ENCODE measurements at regions not wholly inside any gene's neighbourhood (a gene's known extent, or its start where the extent isn't known, plus 50 kb on each side); places are given as distances from the start of the nearest gene placed in this dataset.

DNA sequence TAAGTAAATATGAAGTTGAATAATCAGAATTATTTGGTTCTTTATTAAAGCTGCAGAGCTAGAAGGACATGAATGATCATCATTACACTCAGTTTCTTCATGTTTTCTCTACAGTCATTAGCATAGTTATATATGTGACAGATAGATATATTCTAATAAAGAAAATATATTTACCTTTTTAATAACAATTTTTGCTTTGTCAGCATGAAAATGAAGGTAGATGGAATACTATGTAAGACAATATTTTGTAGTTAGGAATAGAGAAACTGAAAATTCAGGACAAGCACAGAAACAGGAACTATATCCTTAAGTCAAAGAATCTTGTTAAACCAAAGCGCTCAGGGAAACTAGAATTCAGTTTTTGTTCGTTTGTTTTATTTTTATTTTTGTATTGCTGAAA is 649.9 kb upstream of the NRXN1 start:
- Histone ChIP-seq H3K36me3 (ENCODE audit: insufficient read depth in 1 of 2, low read depth in 1 of 2) (no peaks in the 10 kb centered on the region), H3K27me3 (ENCODE audit: insufficient read depth in 3 of 3, low read length in 2 of 3) (no peaks in the 10 kb centered on the region), H3K9me3 (peaks cover under 1% of the 10 kb centered on the region), H3K27ac (no peak overlapping the region), H3K4me1 (no peaks in the 10 kb centered on the region), H3K4me3 (no peak overlapping the region)
- 82 to 92% (median 91%) methylated on average over 2 of the region's 2 CpGs for WGBS, 3 donors
- no peak for DNase-seq
- intact Hi-C loops (cut with DNase I) = no loop called here
- TF ChIP-seq, protein P1, sequence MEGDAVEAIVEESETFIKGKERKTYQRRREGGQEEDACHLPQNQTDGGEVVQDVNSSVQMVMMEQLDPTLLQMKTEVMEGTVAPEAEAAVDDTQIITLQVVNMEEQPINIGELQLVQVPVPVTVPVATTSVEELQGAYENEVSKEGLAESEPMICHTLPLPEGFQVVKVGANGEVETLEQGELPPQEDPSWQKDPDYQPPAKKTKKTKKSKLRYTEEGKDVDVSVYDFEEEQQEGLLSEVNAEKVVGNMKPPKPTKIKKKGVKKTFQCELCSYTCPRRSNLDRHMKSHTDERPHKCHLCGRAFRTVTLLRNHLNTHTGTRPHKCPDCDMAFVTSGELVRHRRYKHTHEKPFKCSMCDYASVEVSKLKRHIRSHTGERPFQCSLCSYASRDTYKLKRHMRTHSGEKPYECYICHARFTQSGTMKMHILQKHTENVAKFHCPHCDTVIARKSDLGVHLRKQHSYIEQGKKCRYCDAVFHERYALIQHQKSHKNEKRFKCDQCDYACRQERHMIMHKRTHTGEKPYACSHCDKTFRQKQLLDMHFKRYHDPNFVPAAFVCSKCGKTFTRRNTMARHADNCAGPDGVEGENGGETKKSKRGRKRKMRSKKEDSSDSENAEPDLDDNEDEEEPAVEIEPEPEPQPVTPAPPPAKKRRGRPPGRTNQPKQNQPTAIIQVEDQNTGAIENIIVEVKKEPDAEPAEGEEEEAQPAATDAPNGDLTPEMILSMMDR (IDR thresholded peaks at IDR 0.05) = no peak
- no peak for ATAC-seq

DNA sequence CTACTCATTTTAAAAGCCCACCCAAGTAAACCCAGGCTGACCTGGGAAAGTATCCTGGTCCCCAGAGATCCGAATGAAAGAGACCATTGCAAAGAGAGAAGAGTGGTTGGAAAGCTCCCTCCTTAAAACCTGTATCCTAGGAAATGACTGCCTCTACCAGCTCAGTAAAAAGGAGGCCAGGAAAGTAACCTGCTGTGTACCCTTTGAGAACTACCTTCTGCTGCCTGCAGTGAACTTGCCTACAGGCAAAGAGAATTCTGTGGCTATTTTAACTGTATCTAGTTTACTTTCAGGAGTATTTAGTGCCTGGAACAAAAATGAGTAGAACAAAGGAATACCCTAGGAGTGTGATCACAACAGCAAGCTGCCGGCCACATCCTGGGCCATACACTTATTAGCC is 641.7 kb upstream of the NRXN1 start:
- no peaks in the 10 kb centered on the region for H3K27me3 ChIP-seq (ENCODE audit: insufficient read depth in 3 of 3, low read length in 2 of 3)
- no peaks in the 10 kb centered on the region for H3K4me1 ChIP-seq
- TF ChIP-seq, protein P1 (IDR thresholded peaks at IDR 0.05) = no peak
- H3K36me3 ChIP-seq (ENCODE audit: insufficient read depth in 1 of 2, low read depth in 1 of 2) = no peaks in the 10 kb centered on the region
- no peak overlapping the region for H3K4me3 ChIP-seq
- H3K27ac ChIP-seq = no peak overlapping the region
- intact Hi-C loops (cut with DNase I) = no loop called here
- ATAC-seq (no peak), DNase-seq (no peak)
- WGBS, 3 donors = 16 to 30% (median 19%) methylated on average over 2 of the region's 2 CpGs
- no peaks in the 10 kb centered on the region for H3K9me3 ChIP-seq

DNA sequence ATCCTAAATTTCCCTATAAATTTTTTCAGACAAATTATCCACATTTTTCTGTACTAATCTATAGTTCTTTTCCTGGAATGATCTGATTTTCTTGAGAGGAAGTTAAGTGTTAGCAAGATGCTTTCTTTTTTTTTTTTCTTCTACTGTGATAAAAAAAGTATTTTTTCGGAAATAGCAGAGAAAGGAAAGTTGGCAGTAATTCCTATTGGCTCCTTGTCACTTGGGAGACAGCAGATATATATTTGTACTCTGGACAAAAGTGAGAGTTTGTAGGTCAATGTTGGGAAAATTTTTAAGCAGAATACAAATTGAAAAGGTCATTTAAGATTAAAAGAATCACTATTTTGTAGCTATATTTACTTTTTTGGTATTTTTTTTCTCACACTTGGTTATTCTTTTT is 635.7 kb upstream of the NRXN1 start:
- Histone ChIP-seq H3K4me1 (no peaks in the 10 kb centered on the region), H3K9me3 (no peaks in the 10 kb centered on the region), H3K27ac (no peak overlapping the region), H3K4me3 (no peak overlapping the region), H3K27me3 (ENCODE audit: insufficient read depth in 3 of 3, low read length in 2 of 3) (no peaks in the 10 kb centered on the region), H3K36me3 (ENCODE audit: insufficient read depth in 1 of 2, low read depth in 1 of 2) (no peaks in the 10 kb centered on the region)
- TF ChIP-seq, protein P1 (IDR thresholded peaks at IDR 0.05) = no peak
- intact Hi-C loops (cut with DNase I) = no loop called here
- WGBS, 3 donors = 4 to 29% (median 18%) methylated on average over 1 of the region's 1 CpG
- no peak for ATAC-seq
- DNase-seq = no peak

DNA sequence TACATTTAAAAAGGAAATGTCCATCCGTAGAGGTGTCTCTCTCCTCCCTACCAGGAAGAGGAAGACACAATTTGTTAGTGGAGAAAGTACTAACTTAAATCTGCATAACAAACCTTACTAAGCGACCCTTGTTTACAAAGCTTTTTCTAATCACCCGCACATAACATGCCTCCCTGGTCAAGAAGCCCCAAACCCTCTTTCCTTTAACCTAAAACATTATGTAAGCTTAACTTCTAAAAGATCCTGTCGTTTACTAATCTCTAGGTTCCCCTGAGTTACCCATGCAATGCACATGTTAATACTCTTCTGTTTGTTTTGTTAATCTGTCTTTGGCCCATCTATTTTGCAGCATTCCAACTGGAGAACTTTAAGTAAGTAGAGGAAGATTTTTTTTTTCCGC is 630.3 kb upstream of the NRXN1 start:
- intact Hi-C loops (cut with DNase I) = no loop called here
- 56 to 68% (median 61%) methylated on average over 5 of the region's 5 CpGs for WGBS, 3 donors
- H3K9me3 ChIP-seq = no peaks in the 10 kb centered on the region
- TF ChIP-seq, protein P1 (IDR thresholded peaks at IDR 0.05) = no peak
- no peak overlapping the region for H3K4me3 ChIP-seq
- no peaks in the 10 kb centered on the region for H3K36me3 ChIP-seq (ENCODE audit: insufficient read depth in 1 of 2, low read depth in 1 of 2)
- H3K4me1 ChIP-seq = no peaks in the 10 kb centered on the region
- H3K27me3 ChIP-seq (ENCODE audit: insufficient read depth in 3 of 3, low read length in 2 of 3) = no peaks in the 10 kb centered on the region
- DNase-seq (no peak), ATAC-seq (no peak)
- no peak overlapping the region for H3K27ac ChIP-seq

GRCh38 chr2:51657849-51658248 is 625.9 kb upstream of the NRXN1 start:
- Histone ChIP-seq H3K9me3 (no peaks in the 10 kb centered on the region), H3K36me3 (ENCODE audit: insufficient read depth in 1 of 2, low read depth in 1 of 2) (no peaks in the 10 kb centered on the region), H3K4me3 (no peak overlapping the region), H3K4me1 (no peaks in the 10 kb centered on the region), H3K27ac (no peak overlapping the region), H3K27me3 (ENCODE audit: insufficient read depth in 3 of 3, low read length in 2 of 3) (no peaks in the 10 kb centered on the region)
- ATAC-seq (no peak), DNase-seq (no peak)
- intact Hi-C loops (cut with DNase I) = no loop called here
- 88 to 95% (median 93%) methylated on average over 4 of the region's 4 CpGs for WGBS, 3 donors
- TF ChIP-seq, protein P1 (IDR thresholded peaks at IDR 0.05) = no peak

All from psoas muscle (tissue), 7 donors.